Caco-2 (cell line): ENCODE measurements at regions not wholly inside any gene's neighbourhood (a gene's known extent, or its start where the extent isn't known, plus 50 kb on each side); places are given as distances from the start of the nearest gene placed in this dataset.

Experiments used
- BruUV-seq: library from RNA; stranded (reverse); fragments of 400-500 nt; replicated peaks from 2 replicates; lab custom pipeline; 2021; lab: Mats Ljungman, UMichigan
- CTCF ChIA-PET: fragments of 300-600 bp; sonication (Branson Sonifier 250); formaldehyde crosslinking; loops from one replicate; lab custom pipeline; 2022; ENCODE audit warnings: antibody characterized with exemption; lab: Charles Lee
- POLR2A ChIA-PET: fragments of 300-600 bp; sonication (Branson Sonifier 250); formaldehyde crosslinking; loops from one replicate; lab custom pipeline; 2022; ENCODE audit warnings: antibody characterized with exemption; lab: Charles Lee
- DNase-seq, 2 experiments: peaks; one replicate each; pipeline versions ENCODE4 v3.0.0 to v3.0.0-alpha.2; 2020 to 2022
- H3K27me3 ChIP-seq: replicated peaks from 2 replicates; pipeline ENCODE4 v1.6.0; 2011; ENCODE audit warnings: low read length; ENCODE audit not compliant: control insufficient read depth, insufficient read depth
- H3K36me3 ChIP-seq: 2 replicates; pipeline ENCODE4 v1.5.1; 2011; ENCODE audit warnings: low read length; ENCODE audit not compliant: control insufficient read depth, insufficient read depth
- H3K4me1 ChIP-seq: fragments of 250-450 bp; sonication (Bioruptor Pico); 2 replicates; pipeline ENCODE4 v1.5.1; 2020; ENCODE audit warnings: mild to moderate bottlenecking
- H3K4me3 ChIP-seq: 2 replicates; pipeline ENCODE4 v1.5.1; 2011; ENCODE audit warnings: low read depth, mild to moderate bottlenecking, control low read depth, low read length
- H3K9me3 ChIP-seq: fragments of 250-450 bp; sonication (Bioruptor Pico); 2 replicates; pipeline ENCODE4 v1.5.1; 2020; ENCODE audit warnings: mild to moderate bottlenecking, moderate library complexity
- H3K27ac Mint-ChIP-seq: one replicate; pipeline ENCODE4 v1.8.0; 2022; ENCODE audit warnings: mixed read lengths; ENCODE audit not compliant: unreplicated experiment
- H3K27me3 Mint-ChIP-seq: one replicate; pipeline ENCODE4 v1.8.0; 2022; ENCODE audit warnings: mixed read lengths; ENCODE audit not compliant: insufficient read depth, unreplicated experiment
- H3K36me3 Mint-ChIP-seq: one replicate; pipeline ENCODE4 v1.8.0; 2022; ENCODE audit warnings: mild to moderate bottlenecking, mixed read lengths; ENCODE audit not compliant: insufficient read depth, unreplicated experiment
- H3K4me1 Mint-ChIP-seq: one replicate; pipeline ENCODE4 v1.8.0; 2022; ENCODE audit warnings: low read depth, mixed read lengths; ENCODE audit not compliant: unreplicated experiment
- H3K4me3 Mint-ChIP-seq: one replicate; pipeline ENCODE4 v1.8.0; 2022; ENCODE audit warnings: mild to moderate bottlenecking, moderate library complexity, mixed read lengths; ENCODE audit not compliant: unreplicated experiment
- H3K9me3 Mint-ChIP-seq: one replicate; pipeline ENCODE4 v1.8.0; 2022; ENCODE audit warnings: mixed read lengths; ENCODE audit not compliant: unreplicated experiment
- CTCF ChIP-seq, 2 experiments: fragments of 200-600 bp in 1 of 2; IDR thresholded peaks; 1 replicate in 1 of 2; 2 replicates in 1 of 2; pipeline versions ENCODE4 v1.5.1 to v1.8.0; 2011 to 2022; ENCODE audit warnings: antibody characterized with exemption in 1 of 2, control low read depth in 1 of 2, inconsistent platforms in 1 of 2, low read depth in 1 of 2, low read length in 1 of 2, mild to moderate bottlenecking in 1 of 2, moderate library complexity in 1 of 2; ENCODE audit not compliant: insufficient read depth in 1 of 2, severe bottlenecking in 1 of 2, unreplicated experiment in 1 of 2
- intact Hi-C: fragments of 100-400 bp; cut with micrococcal nuclease; formaldehyde crosslinking; loops from one replicate; pipeline ENCODE4 v1.10.0; 2022; ENCODE audit not compliant: unreplicated experiment

GRCh38 chr6:87799651-87800050, 97.6 kb upstream of the AKIRIN2 start:
- Mint-ChIP-seq H3K4me1 (peaks cover 35% of the 10 kb centered on the region), H3K36me3 (peaks cover 7% of the 10 kb centered on the region)
- DNase-seq = no peak

GRCh38 chr6:87798393-87799278, 96.6 kb upstream of the AKIRIN2 start:
- TF ChIP-seq CTCF (IDR thresholded peaks at IDR 0.05; ENCODE audit: insufficient read depth in 1 of 2, low read depth in 1 of 2, low read length in 1 of 2, severe bottlenecking in 1 of 2, unreplicated experiment in 1 of 2) = no peak
- Histone ChIP-seq H3K4me1 (peaks cover 20% of the 10 kb centered on the region), H3K4me3 (no peak overlapping the region), H3K9me3 (no peaks in the 10 kb centered on the region), H3K36me3 (no peaks in the 10 kb centered on the region), H3K27me3 (no peaks in the 10 kb centered on the region)
- intact Hi-C loops = loop anchor here (1.0 to 5.0 kb wide), 7 partner anchors 24 to 406 kb away; partner anchors contain the start of genes AKIRIN2, ORC3 and SLC35A1
- ChIA-PET POLR2A (no interaction called here), CTCF (no interaction called here)
- H3K9me3 Mint-ChIP-seq = no peaks in the 10 kb centered on the region
- H3K4me1 Mint-ChIP-seq = peaks cover 35% of the 10 kb centered on the region
- BruUV-seq = no TSS peak
- no peaks in the 10 kb centered on the region for H3K27me3 Mint-ChIP-seq
- peaks cover 7% of the 10 kb centered on the region for H3K36me3 Mint-ChIP-seq
- DNase-seq = peak; percentile 76 to 83
- peak overlapping the region; percentile 63 for H3K27ac Mint-ChIP-seq
- peak overlapping the region; percentile 8 for H3K4me3 Mint-ChIP-seq

More at GRCh38 chr6:87799651-87800050, 97.6 kb upstream of the AKIRIN2 start:
- Mint-ChIP-seq H3K4me3 (peak overlapping the region; percentile 8), H3K27ac (peak overlapping the region; percentile 63), H3K9me3 (no peaks in the 10 kb centered on the region), H3K27me3 (no peaks in the 10 kb centered on the region)
- BruUV-seq = TSS peak; percentile 79
- Histone ChIP-seq H3K4me1 (peaks cover 20% of the 10 kb centered on the region), H3K4me3 (no peak overlapping the region), H3K9me3 (no peaks in the 10 kb centered on the region), H3K27me3 (no peaks in the 10 kb centered on the region), H3K36me3 (no peaks in the 10 kb centered on the region)
- intact Hi-C loops = loop anchor here (1.0 to 5.0 kb wide), 7 partner anchors 23 to 407 kb away; partner anchors contain the start of genes AKIRIN2, ORC3 and SLC35A1
- TF ChIP-seq CTCF (IDR thresholded peaks at IDR 0.05; ENCODE audit: insufficient read depth in 1 of 2, low read depth in 1 of 2, low read length in 1 of 2, severe bottlenecking in 1 of 2, unreplicated experiment in 1 of 2) = no peak
- ChIA-PET CTCF (no interaction called here), POLR2A (no interaction called here)

- Mint-ChIP-seq H3K9me3 (no peaks in the 10 kb centered on the region), H3K27me3 (no peaks in the 10 kb centered on the region), H3K4me1 (peaks cover 30% of the 10 kb centered on the region), H3K4me3 (no peak overlapping the region), H3K36me3 (peaks cover 7% of the 10 kb centered on the region), H3K27ac (no peak overlapping the region)
- intact Hi-C loops = loop anchor here (5.0 kb wide), 3 partner anchors 123 to 403 kb away; partner anchors contain the start of gene ORC3
- ChIA-PET CTCF (no interaction called here), POLR2A (no interaction called here)
- DNase-seq = no peak
- Histone ChIP-seq H3K9me3 (no peaks in the 10 kb centered on the region), H3K36me3 (no peaks in the 10 kb centered on the region), H3K27me3 (no peaks in the 10 kb centered on the region), H3K4me3 (no peak overlapping the region), H3K4me1 (peaks cover 21% of the 10 kb centered on the region)
- no TSS peak for BruUV-seq
- no peak for TF ChIP-seq CTCF (IDR thresholded peaks at IDR 0.05; ENCODE audit: insufficient read depth in 1 of 2, low read depth in 1 of 2, low read length in 1 of 2, severe bottlenecking in 1 of 2, unreplicated experiment in 1 of 2)
Observed at GRCh38 chr6:87794922-87795885, 93.2 kb upstream of the AKIRIN2 start.
